DOHH2 (cell line): ENCODE measurements at regions not wholly inside any gene's neighbourhood (a gene's known extent, or its start where the extent isn't known, plus 50 kb on each side); places are given as distances from the start of the nearest gene placed in this dataset.

ENCODE experiments used
- H3F3A ChIP-seq: fragments of 200-600 bp; sonication (generic), shearing (Covaris generic); 2 replicates; pipeline ENCODE4 v1.6.0; 2016; ENCODE audit warnings: antibody characterized with exemption, mild to moderate bottlenecking; ENCODE audit not compliant: control insufficient read depth, insufficient read depth
- H3K27ac ChIP-seq: fragments of 200-600 bp; sonication (generic); 2 replicates; pipeline ENCODE4 v1.5.1; 2014; ENCODE audit warnings: low read depth, mild to moderate bottlenecking, low read length, moderate library complexity
- H3K27me3 ChIP-seq: fragments of 200-600 bp; sonication (generic); 2 replicates; pipeline ENCODE4 v1.6.1; 2014; ENCODE audit warnings: mild to moderate bottlenecking, low read length, mixed read lengths; ENCODE audit not compliant: control insufficient read depth
- H3K36me3 ChIP-seq: fragments of 200-600 bp; sonication (generic); 2 replicates; pipeline ENCODE4 v1.6.1; 2014; ENCODE audit warnings: mild to moderate bottlenecking, low read length, moderate library complexity, mixed read lengths; ENCODE audit not compliant: control insufficient read depth
- H3K4me1 ChIP-seq: fragments of 200-600 bp; sonication (generic); 2 replicates; pipeline ENCODE4 v1.6.1; 2014; ENCODE audit warnings: mild to moderate bottlenecking, low read length, mixed read lengths; ENCODE audit not compliant: control insufficient read depth
- H3K4me2 ChIP-seq: fragments of 200-600 bp; sonication (generic); 2 replicates; pipeline ENCODE4 v1.6.0; 2014; ENCODE audit warnings: mild to moderate bottlenecking, low read length, moderate library complexity
- H3K4me3 ChIP-seq: fragments of 200-600 bp; sonication (generic); 2 replicates; pipeline ENCODE4 v1.5.1; 2014; ENCODE audit warnings: mild to moderate bottlenecking, low read length, mixed read lengths
- H3K79me2 ChIP-seq: fragments of 200-600 bp; sonication (generic); 2 replicates; pipeline ENCODE4 v1.6.1; 2014; ENCODE audit warnings: mild to moderate bottlenecking, low read length, mixed read lengths; ENCODE audit not compliant: control insufficient read depth
- H3K9me2 ChIP-seq: fragments of 200-600 bp; sonication (generic); replicated peaks from 2 replicates; pipeline ENCODE4 v1.6.1; 2014; ENCODE audit warnings: mild to moderate bottlenecking, low read length, mixed read lengths; ENCODE audit not compliant: control insufficient read depth
- H3K9me3 ChIP-seq: fragments of 200-600 bp; sonication (generic); 2 replicates; pipeline ENCODE4 v1.6.1; 2014; ENCODE audit warnings: antibody characterized with exemption, low read length, mixed read lengths; ENCODE audit not compliant: control insufficient read depth, insufficient read depth
- H4K20me1 ChIP-seq: fragments of 200-600 bp; sonication (generic); 2 replicates; pipeline ENCODE4 v1.6.0; 2014; ENCODE audit warnings: low read depth, mild to moderate bottlenecking, antibody characterized with exemption, low read length, moderate library complexity; ENCODE audit not compliant: control insufficient read depth, insufficient read depth
- CTCF ChIP-seq: fragments of 200-600 bp; sonication (generic); IDR thresholded peaks from one replicate; pipeline ENCODE4 v1.5.1; 2014; ENCODE audit warnings: antibody characterized with exemption, mild to moderate bottlenecking, low read depth, low read length; ENCODE audit not compliant: poor library complexity, severe bottlenecking
- EZH2phosphoT487 ChIP-seq: fragments of 200-600 bp; sonication (generic); IDR thresholded peaks from 2 replicates; pipeline ENCODE4 v1.6.1; 2017; ENCODE audit warnings: borderline replicate concordance, mild to moderate bottlenecking, antibody characterized with exemption, low read length, moderate library complexity, mixed read lengths

GRCh38 chr4:56169061-56169460 lies 218.2 kb downstream of the AASDH start:
- TF ChIP-seq CTCF = no peak
- no peak for TF ChIP-seq EZH2phosphoT487
- Histone ChIP-seq H3K9me2 (no peaks in the 10 kb centered on the region), H3K79me2 (no peaks in the 10 kb centered on the region), H3K27ac (no peak overlapping the region), H3K4me1 (no peaks in the 10 kb centered on the region), H3K4me3 (no peak overlapping the region), H3K9me3 (0 out of 2 replicates have a peak, but pooled peaks cover 6% of the 10 kb centered on the region), H3K36me3 (no peaks in the 10 kb centered on the region), H4K20me1 (no peaks in the 10 kb centered on the region), H3K4me2 (no peak overlapping the region), H3K27me3 (no peaks in the 10 kb centered on the region), H3F3A (no peaks in the 10 kb centered on the region)

- TF ChIP-seq CTCF = no peak
- Histone ChIP-seq H3K9me3 (0 out of 2 replicates have a peak, but pooled peaks cover 6% of the 10 kb centered on the region), H3K79me2 (no peaks in the 10 kb centered on the region), H3K9me2 (no peaks in the 10 kb centered on the region), H3K4me2 (no peak overlapping the region), H3K27ac (no peak overlapping the region), H4K20me1 (no peaks in the 10 kb centered on the region), H3K4me1 (no peaks in the 10 kb centered on the region), H3K27me3 (no peaks in the 10 kb centered on the region), H3K36me3 (no peaks in the 10 kb centered on the region), H3K4me3 (no peak overlapping the region), H3F3A (no peaks in the 10 kb centered on the region)
Observed at GRCh38 chr4:56164907-56165306, 216.2 kb downstream of the CEP135 start.

- Histone ChIP-seq H3F3A (no peaks in the 10 kb centered on the region), H3K9me2 (no peaks in the 10 kb centered on the region), H3K4me1 (no peaks in the 10 kb centered on the region), H3K27me3 (no peaks in the 10 kb centered on the region), H3K79me2 (no peaks in the 10 kb centered on the region), H3K4me3 (no peak overlapping the region), H4K20me1 (no peaks in the 10 kb centered on the region), H3K9me3 (no peaks in the 10 kb centered on the region), H3K36me3 (no peaks in the 10 kb centered on the region), H3K27ac (no peak overlapping the region), H3K4me2 (no peak overlapping the region)
- TF ChIP-seq EZH2phosphoT487 = no peak
- no peak for TF ChIP-seq CTCF
Observed at GRCh38 chr4:56160636-56161035, 211.9 kb downstream of the CEP135 start.

- Histone ChIP-seq H3K27me3 (no peaks in the 10 kb centered on the region), H3K9me3 (no peaks in the 10 kb centered on the region), H4K20me1 (no peaks in the 10 kb centered on the region)
Observed at GRCh38 chr4:56158483-56158882, 209.7 kb downstream of the CEP135 start.

More at GRCh38 chr4:56158483-56158882, 209.7 kb downstream of the CEP135 start:
- TF ChIP-seq CTCF (no peak), EZH2phosphoT487 (no peak)
- H3K4me2 ChIP-seq = no peak overlapping the region
- no peaks in the 10 kb centered on the region for H3K9me2 ChIP-seq
- H3F3A ChIP-seq = no peaks in the 10 kb centered on the region
- no peak overlapping the region for H3K4me3 ChIP-seq
- H3K79me2 ChIP-seq = no peaks in the 10 kb centered on the region
- no peak overlapping the region for H3K27ac ChIP-seq
- no peaks in the 10 kb centered on the region for H3K4me1 ChIP-seq
- no peaks in the 10 kb centered on the region for H3K36me3 ChIP-seq
